GM21737 (cell line): ENCODE measurements at regions not wholly inside any gene's neighbourhood (a gene's known extent, or its start where the extent isn't known, plus 50 kb on each side); places are given as distances from the start of the nearest gene placed in this dataset.

Source experiments
- ATAC-seq: cut with Tn5 transposase; IDR thresholded peaks from one replicate; pipeline ENCODE4 v1.9.1; 2021; ENCODE audit warnings: mild to moderate bottlenecking, moderate library complexity; ENCODE audit not compliant: unreplicated experiment

DNA sequence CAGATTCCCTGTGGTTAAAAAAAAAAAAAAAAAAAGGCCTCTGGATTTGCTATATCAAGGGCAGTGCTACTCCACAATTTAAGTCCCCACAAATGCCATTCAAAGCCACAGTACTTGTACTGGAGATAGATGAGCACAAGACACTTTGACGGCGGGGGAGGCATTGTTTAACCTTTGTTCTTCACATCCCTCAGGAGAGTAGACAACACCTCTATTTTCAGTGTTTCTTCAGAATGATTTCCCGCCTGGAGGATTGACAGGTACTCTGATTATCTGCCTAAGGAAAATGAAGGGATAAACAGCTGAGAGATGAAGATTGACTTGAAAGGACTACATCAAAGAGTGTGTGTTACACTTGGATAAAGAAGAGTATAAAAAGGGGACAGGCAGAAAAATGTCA lies 58.7 kb downstream of the OTOL1 start:
- ATAC-seq: no peak

DNA sequence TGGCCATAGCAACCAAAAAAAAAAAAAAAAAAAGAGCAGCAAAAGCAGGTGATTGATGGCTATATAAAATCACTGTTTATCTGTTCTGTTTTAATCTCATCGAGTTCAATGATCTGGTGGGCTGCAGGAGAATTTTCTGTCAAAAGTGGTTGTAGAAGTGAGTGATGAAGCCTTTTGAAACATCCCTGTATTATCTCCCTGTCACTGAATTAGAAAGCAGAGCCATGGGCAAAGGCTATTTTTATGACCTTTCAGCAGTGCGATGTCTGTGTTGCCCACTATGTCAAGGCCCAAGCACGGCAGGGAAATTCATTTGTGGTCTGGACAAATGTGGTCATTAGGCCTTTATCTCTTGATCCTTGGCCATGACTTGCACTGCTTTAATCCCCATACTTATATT lies 59.9 kb downstream of the OTOL1 start:
- no peak for ATAC-seq

- no peak for ATAC-seq
These were observed 60.3 kb downstream of the OTOL1 start for GRCh38 chr3:161556941-161557340.

DNA sequence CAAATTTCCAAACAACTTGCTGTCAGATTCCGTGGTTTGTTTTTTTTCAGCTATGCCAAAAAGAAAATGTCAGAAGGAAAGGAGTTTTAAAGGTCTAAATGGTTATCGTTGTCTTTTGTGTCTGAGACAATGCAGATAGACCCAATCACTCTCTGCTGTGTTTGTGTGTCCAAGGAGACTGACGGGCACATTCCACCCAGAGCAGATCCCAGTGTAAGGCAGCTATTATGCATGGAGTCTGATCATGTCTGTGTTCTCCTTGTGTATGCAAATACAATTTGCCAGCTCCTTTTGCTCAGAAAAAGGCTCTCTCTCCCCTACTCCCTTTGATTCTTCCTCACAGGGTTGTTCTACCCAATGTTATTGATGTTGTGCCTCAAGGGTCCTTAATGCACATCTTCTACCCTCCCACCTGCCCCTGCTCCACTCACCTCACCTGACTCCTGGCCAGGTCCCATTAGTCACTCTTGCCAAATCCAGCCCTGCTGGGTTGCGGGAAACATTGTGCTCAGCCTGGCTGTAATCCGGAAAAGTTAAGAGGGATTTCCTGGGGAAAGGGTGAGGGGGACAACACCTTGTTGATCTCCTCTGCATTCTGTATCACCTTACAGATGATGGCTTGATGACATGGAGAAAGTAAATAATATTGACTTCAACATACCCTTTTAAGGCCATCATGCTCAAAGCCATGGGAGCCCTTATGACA lies 61.0 kb downstream of the OTOL1 start:
- no peak for ATAC-seq

GRCh38 chr3:161558236-161558635 lies 61.6 kb downstream of the OTOL1 start:
- ATAC-seq: no peak

DNA sequence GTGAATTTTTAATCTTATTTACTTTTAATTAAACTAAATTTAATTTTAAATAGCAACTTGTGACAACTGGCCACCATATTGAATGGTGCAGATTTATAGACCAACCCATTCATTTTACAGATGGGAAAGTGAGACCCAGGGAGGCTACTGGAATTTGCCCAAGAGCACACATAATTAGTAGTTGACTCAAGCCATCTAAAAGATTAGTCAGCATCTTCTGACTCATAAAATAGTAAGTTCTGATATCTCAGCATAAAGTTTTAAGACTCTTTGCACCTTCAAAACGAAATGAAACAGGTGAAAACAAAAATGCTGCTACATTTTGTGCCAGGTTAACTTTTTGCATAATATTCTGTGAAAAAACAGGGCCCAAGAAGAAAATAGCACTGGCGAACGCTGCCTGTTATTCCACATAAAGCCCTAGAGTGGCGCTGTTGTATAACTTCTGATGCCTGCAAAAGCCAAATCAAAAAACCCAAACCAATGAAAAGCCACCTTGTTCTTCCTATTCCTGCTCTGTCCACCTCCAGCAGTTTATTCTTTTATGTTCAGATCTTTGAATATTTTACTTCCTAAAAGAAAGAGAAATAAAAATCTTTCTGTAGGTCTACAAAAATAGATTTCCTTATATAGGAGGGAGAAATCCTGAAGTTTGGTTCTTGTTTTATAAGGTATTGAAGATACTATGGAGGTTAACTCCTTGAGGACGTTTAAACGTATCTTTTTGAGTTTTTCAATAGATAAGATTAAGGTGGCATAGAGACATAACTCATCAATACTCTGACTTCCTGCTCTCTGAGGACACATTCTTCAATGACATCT lies 62.8 kb downstream of the OTOL1 start:
- ATAC-seq: no peak

DNA sequence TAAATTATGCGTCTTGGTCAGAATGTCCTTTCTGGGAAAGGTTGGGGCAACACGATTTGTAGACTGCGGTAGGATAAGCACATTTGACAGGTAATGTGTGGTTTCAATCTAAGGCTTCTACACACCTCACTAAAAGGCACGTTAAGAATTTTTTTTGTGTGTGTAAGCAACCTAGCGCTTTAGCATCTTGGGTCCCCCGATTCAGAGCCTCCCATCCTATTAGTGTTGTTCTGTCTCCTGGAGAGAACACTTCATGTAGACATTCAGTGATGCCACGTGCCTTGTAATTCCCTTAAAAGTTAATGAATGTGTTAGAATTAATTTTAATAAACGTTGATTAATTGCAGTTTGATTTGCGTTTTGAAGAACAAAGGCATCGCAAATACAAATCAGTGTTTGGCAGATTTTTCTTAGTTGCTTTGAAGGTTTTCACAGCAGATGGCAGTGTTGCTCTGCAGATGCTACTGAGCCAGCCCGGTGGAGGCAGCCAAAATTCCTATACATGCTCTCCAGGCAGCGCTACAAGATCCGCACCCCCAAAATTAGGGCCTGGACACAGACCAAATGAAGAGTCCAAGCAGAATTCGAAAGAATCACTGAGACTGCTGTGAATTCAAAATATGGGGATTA lies 63.5 kb downstream of the OTOL1 start:
- no peak for ATAC-seq

DNA sequence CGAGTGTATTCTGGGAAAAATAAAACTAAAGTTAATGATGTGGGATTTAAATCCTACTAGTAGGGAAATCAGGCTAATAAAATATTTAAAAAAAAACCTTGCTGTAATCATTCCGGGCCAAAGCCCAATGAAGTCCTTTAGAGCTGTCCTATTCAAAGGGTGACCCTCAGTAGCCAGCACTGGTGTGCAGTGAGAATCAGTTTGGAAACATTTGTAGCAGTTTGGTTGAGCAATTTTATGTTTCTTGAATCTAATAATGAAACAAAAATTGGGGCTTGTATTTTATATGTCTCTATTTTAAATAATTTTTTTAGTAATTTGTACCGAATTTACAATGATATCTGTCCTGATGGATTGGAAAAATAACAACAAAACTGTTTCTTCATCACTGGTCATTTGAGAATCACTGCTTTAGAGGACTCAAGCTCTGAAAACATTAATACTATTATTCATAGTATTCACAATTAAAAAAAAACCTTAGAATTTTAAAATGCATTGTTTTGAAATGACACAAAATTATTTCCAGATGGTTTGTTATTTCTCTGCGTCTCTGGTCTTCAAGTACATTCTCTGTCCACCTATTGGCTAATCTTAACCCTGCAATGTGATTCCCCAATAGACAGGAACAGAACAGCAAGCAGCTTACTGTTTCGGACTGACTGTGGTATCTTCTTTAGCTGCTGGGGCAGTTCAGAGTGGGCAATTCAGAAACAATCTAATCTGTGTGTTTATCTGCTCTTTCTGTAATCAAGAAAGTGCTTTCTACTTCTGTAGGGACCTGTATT lies 71.2 kb downstream of the OTOL1 start:
- no peak for ATAC-seq

- ATAC-seq: no peak
These were observed 72.1 kb downstream of the OTOL1 start for GRCh38 chr3:161568671-161569070.

GRCh38 chr3:161571951-161572350 lies 75.3 kb downstream of the OTOL1 start:
- no peak for ATAC-seq

DNA sequence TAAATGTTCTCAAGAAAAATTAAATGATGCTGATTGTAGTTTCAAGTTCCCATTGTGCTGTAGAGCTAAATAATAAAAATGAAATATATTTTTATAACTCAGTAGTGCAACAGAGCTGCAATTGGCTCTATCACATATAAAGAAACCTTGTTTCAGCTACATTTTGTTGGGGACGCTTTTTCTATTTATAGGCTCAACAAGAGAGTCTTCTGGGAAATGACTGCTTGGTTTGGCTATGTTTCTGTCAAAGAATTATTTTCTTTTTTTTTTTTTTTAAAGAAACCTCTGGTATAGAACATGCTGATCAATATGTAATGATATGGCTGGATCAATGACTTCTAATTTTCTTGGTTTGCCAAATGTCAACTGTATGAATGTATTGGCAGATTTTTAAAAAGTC lies 76.5 kb downstream of the OTOL1 start:
- ATAC-seq: no peak

DNA sequence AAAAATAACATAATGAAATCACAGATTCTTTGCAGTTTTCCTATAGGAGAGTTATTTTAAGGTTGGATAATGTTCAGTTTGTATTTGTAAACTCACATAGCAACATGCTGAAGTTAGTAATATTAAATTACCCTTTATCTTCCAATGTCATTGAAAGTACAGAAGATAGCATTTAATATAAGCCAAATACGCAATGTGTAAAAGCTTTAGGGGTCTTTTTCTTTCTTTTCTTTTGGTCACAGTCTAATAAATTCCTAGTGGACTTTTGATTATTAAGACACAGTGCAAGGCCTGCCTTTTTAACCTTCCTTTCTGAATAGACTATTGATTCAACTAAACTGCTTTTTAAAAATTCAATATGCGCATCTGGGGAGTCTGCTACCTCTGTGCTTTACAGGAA lies 79.3 kb downstream of the OTOL1 start:
- ATAC-seq: no peak

GRCh38 chr3:161576311-161576710 lies 79.7 kb downstream of the OTOL1 start:
- ATAC-seq: no peak

DNA sequence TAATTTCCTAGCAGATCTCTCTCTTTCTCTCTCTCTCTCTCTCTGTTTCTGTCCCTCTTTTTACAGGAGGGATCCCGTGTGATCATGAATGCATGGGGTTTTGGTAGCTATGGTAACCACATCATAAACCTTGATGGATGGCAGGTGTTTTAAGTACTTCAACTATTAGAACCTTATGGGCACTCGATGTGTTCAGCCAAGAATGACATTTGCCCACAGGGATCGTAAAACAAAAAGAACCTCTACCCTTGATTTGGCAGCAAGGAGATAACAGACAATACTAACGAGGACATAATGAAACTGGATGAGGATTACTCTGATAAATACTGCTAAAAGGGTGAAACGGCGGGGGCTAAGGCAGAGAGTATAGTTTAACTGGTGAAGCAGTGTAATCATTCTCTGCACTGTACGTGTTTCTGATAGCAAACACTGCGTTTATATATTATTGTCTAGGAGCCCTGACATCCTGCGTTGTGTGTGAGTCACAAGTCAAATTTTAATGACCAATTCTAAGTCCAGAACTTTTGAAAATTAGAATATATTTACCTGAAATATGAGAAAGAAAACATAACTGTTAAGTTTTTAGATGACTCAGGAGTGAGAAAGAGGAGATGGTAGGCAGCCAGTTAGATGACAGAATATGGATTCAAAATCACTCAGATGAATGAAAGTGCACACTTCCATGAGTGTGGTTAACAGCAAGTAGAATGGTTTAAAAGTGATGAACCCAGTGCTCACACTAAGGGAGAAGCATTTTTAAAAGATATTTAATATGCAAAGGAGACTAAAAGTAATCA lies 80.3 kb downstream of the OTOL1 start:
- ATAC-seq: no peak

GRCh38 chr3:161577662-161578061 lies 81.1 kb downstream of the OTOL1 start:
- no peak for ATAC-seq

DNA sequence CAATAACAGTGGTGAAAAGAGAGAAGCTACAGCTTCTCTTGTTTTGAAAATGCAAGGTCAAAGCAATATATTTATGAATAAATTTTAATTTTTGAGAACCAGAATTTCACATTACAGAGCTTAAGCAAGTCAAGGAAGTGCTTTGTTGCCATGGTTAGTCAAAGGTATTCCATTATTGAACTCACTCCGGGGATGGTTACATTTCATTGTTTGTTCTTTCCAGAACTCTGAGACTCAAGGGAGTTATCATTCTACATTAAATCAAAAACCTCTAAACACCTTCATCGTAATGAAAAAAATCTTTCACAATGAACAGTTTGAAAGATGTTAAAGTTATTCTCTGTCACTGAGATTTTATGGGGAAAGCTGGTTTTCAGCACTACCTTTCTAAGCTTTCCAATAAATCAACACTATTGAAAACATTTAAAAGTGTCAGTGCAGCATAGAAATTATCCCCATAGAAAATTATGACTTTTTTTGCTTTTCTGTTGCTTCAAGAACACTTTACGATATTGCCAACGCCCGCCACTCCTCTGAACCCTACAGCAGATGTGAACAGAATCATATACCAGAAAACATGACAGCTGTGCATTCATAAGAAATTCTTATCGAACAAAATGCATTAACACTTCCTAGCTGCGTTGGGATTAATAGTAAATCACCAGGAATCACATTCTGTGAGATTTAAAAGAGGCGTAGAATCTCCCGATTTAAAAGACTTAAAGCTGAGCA lies 83.0 kb downstream of the OTOL1 start:
- no peak for ATAC-seq

DNA sequence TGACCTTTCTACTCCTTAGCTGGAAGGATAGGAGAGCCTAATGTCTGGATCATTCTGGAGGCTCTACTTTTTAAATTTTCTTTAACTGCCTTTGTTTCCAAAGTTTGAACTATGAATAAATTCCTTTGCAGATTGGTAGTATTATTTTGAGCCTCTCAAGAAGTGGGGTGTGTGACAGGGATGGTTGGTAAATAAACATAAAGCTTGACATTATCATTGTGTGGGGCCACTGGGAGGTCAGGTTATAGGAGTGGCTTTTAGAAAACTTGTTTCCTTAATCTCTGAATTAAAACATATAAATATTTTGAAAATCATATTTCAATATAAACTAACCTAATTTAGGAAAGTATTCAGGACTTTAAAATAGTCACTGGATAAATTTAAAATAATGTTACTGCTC lies 89.3 kb downstream of the OTOL1 start:
- no peak for ATAC-seq

DNA sequence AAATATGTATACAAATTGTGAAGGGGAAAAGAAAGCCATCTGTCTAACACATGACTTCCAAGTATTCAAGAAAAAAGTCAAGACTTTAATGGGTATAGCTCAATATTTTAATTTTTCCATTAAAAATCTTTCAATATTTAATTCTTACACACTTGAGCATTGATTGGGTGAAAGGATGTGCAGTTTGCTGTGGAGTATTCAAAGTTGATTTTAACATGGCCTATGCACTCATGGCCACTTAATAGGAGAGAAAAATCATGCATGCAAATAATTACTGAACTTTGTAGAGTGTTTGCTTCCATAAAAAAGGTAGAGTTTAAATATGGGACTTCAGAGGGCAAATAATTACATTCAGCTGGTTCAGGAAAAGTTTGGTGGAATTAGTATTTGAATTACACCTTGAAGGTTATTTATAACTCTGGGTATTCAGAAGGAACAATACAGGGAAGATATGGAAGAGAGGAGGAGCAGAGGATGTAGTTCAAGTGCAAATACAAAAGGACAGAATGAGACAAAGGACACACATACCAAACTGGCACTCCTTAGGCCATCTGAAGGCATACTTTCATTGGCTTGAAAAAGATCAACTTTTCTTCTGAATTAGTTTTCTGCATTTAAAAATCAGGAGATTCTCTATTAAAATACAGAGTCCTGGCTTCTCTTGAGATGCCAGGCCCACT lies 90.1 kb downstream of the OTOL1 start:
- ATAC-seq: no peak

DNA sequence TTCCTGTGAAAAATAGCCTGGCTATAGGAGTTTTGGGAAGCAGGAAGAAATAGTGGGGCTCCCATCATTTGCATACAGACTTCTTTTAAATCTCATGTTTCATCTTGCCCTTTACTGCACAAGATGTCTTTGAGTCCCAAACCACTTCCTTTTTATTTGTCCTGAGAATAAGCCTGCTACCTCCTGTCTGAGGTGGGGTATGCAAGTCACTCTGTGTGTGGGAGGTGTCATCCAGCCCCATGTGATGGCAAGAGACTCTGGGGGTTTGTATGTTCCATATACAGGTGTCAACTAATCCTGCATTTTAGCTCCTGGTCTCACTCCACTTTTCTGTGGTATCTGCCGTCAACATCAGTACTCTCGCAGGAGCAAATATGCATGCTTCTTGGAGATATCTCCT lies 102.0 kb downstream of the OTOL1 start:
- ATAC-seq: no peak
